ENCODE measurements at regions not wholly inside any gene's neighbourhood (a gene's known extent, or its start where the extent isn't known, plus 50 kb on each side); places are given as distances from the start of the nearest gene placed in this dataset.

DNA sequence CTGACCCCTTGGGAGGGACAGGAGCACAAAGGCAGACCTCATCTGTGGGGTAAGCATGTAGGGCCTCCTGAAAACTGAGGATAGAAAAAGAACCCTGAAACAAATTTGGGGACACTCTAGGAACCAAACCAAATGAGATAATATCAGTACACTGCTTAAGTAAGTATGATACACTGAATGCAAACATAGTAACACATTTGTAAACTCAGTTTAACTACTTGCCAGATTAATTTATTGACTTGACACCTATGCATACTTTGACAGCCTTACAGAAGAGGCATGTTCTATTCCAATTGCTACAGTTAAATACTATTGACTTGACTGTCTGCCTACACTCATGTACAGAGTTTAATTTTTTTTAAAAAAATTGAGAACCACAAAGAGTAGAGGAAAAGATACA, 1070.8 kb upstream of the SEMA6A start:
- H3F3A ChIP-seq (replicated peaks; ENCODE audit: low read depth), result no peaks in the 10 kb centered on the region
- no peak overlapping the region for H3K27ac Mint-ChIP-seq
- no peak for ATAC-seq
- TF ChIP-seq EZH2 (IDR thresholded peaks at IDR 0.05; ENCODE audit: low read depth, unreplicated experiment), result no peak
- TF ChIP-seq JUNB (IDR thresholded peaks at IDR 0.05; ENCODE audit: unreplicated experiment), result no peak
- TF ChIP-seq POLR2AphosphoS5 (IDR thresholded peaks at IDR 0.05; ENCODE audit: low read depth), result no peak
- no peak for TF ChIP-seq STAT1 (IDR thresholded peaks at IDR 0.05; ENCODE audit: unreplicated experiment)
- TF ChIP-seq ZNF331 (CRISPR knock-in tag; IDR thresholded peaks at IDR 0.05; ENCODE audit: low read depth), result no peak
- TF ChIP-seq EZH2phosphoT487 (IDR thresholded peaks at IDR 0.05; ENCODE audit: unreplicated experiment), result no peak
- no peaks in the 10 kb centered on the region for H3K79me2 ChIP-seq (replicated peaks; ENCODE audit: insufficient read depth)
- H4K20me1 ChIP-seq (replicated peaks; ENCODE audit: insufficient read depth), result no peaks in the 10 kb centered on the region
- no peak overlapping the region for H3K4me2 ChIP-seq
- H3K36me3 ChIP-seq (ENCODE audit: insufficient read depth), result no peaks in the 10 kb centered on the region
- H3K27me3 Mint-ChIP-seq (ENCODE audit: insufficient read depth, low read depth, poor library complexity), result no peaks in the 10 kb centered on the region
- DNase-seq (ENCODE audit: low spot score), result no peak
- H3K27me3 ChIP-seq (ENCODE audit: insufficient read depth), result no peaks in the 10 kb centered on the region
- H3K36me3 Mint-ChIP-seq (ENCODE audit: low read depth), result no peaks in the 10 kb centered on the region
- no peaks in the 10 kb centered on the region for H3K4me1 ChIP-seq (ENCODE audit: insufficient read depth)
- H3K9me3 Mint-ChIP-seq, result no peaks in the 10 kb centered on the region
- no peaks in the 10 kb centered on the region for H3K4me1 Mint-ChIP-seq
- H3K9me2 ChIP-seq (ENCODE audit: insufficient read depth), result no peaks in the 10 kb centered on the region
- H3K4me3 Mint-ChIP-seq, result no peak overlapping the region
- no peak overlapping the region for H2AFZ ChIP-seq
- no peak overlapping the region for H3K27ac ChIP-seq (ENCODE audit: low read depth)
- H3K4me3 ChIP-seq, result no peak overlapping the region

GRCh38 chr5:117638581-117638980, 1064.0 kb upstream of the SEMA6A start:
- Mint-ChIP-seq H3K4me3 (no peak overlapping the region), H3K4me1 (no peaks in the 10 kb centered on the region), H3K36me3 (ENCODE audit: low read depth) (no peaks in the 10 kb centered on the region), H3K27ac (no peak overlapping the region), H3K27me3 (ENCODE audit: insufficient read depth, low read depth, poor library complexity) (no peaks in the 10 kb centered on the region), H3K9me3 (no peaks in the 10 kb centered on the region)
- no peak overlapping the region for H3K4me2 ChIP-seq
- TF ChIP-seq, protein P1, sequence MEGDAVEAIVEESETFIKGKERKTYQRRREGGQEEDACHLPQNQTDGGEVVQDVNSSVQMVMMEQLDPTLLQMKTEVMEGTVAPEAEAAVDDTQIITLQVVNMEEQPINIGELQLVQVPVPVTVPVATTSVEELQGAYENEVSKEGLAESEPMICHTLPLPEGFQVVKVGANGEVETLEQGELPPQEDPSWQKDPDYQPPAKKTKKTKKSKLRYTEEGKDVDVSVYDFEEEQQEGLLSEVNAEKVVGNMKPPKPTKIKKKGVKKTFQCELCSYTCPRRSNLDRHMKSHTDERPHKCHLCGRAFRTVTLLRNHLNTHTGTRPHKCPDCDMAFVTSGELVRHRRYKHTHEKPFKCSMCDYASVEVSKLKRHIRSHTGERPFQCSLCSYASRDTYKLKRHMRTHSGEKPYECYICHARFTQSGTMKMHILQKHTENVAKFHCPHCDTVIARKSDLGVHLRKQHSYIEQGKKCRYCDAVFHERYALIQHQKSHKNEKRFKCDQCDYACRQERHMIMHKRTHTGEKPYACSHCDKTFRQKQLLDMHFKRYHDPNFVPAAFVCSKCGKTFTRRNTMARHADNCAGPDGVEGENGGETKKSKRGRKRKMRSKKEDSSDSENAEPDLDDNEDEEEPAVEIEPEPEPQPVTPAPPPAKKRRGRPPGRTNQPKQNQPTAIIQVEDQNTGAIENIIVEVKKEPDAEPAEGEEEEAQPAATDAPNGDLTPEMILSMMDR (conservative IDR thresholded peaks at IDR 0.05; ENCODE audit: low read depth in 2 of 2), result 0 out of 4 replicates have a peak, but pooled peaks of 1 of the 2 experiments have one; percentile 6
- TF ChIP-seq EZH2 (IDR thresholded peaks at IDR 0.05; ENCODE audit: low read depth, unreplicated experiment) (no peak), ZNF114 (CRISPR knock-in tag; IDR thresholded peaks at IDR 0.05) (no peak), CREB1 (CRISPR knock-in tag; IDR thresholded peaks at IDR 0.05; ENCODE audit: low read depth) (no peak), JUNB (IDR thresholded peaks at IDR 0.05; ENCODE audit: unreplicated experiment) (no peak), ZNF462 (CRISPR knock-in tag; IDR thresholded peaks at IDR 0.05) (no peak), ZNF331 (CRISPR knock-in tag; IDR thresholded peaks at IDR 0.05; ENCODE audit: low read depth) (no peak)
- H3K36me3 ChIP-seq (ENCODE audit: insufficient read depth), result no peaks in the 10 kb centered on the region
- no peak overlapping the region for H3K27ac ChIP-seq (ENCODE audit: low read depth)
- no peaks in the 10 kb centered on the region for H3K79me2 ChIP-seq (replicated peaks; ENCODE audit: insufficient read depth)
- no peaks in the 10 kb centered on the region for H3K4me1 ChIP-seq (ENCODE audit: insufficient read depth)
- no peaks in the 10 kb centered on the region for H4K20me1 ChIP-seq (replicated peaks; ENCODE audit: insufficient read depth)
- no peaks in the 10 kb centered on the region for H3K9me2 ChIP-seq (ENCODE audit: insufficient read depth)
- H3F3A ChIP-seq (replicated peaks; ENCODE audit: low read depth), result no peaks in the 10 kb centered on the region
- ATAC-seq (no peak), DNase-seq (ENCODE audit: low spot score) (no peak)
- no peak overlapping the region for H3K4me3 ChIP-seq
- no peaks in the 10 kb centered on the region for H3K27me3 ChIP-seq (ENCODE audit: insufficient read depth)
- no peak overlapping the region for H2AFZ ChIP-seq

All from GM23338 (cell line).